Upper lobe of left lung (tissue), 4 donors: ENCODE measurements at regions not wholly inside any gene's neighbourhood (a gene's known extent, or its start where the extent isn't known, plus 50 kb on each side); places are given as distances from the start of the nearest gene placed in this dataset.

Experiments used
- CTCF ChIP-seq, 6 experiments: fragments of 450-650 bp in 4 of 6; fragments of 200-600 bp in 2 of 6; sonication (generic) in 2 of 6; IDR thresholded peaks; one replicate each; pipeline ENCODE4 v1.5.1; 2016 to 2019; ENCODE audit warnings: antibody characterized with exemption in 6 of 6
- POLR2A ChIP-seq, 4 donors: fragments of 450-650 bp; IDR thresholded peaks; one replicate each; pipeline ENCODE4 v1.5.1; 2016 to 2017; ENCODE audit warnings: antibody characterized with exemption in 4 of 4, mild to moderate bottlenecking in 2 of 4
- POLR2AphosphoS5 ChIP-seq, 2 donors: sonication (generic); formaldehyde crosslinking; IDR thresholded peaks; one replicate each; pipeline ENCODE4 v1.5.1; 2017; ENCODE audit warnings: antibody characterized with exemption in 2 of 2

GRCh38 chr4:53959343-53960120, 104.9 kb downstream of the CHIC2 start:
- TF ChIP-seq CTCF (IDR thresholded peaks at IDR 0.05) (no peak), POLR2A (IDR thresholded peaks at IDR 0.05) (no peak), POLR2AphosphoS5 (IDR thresholded peaks at IDR 0.05) (no peak)
